Coronary artery (tissue), 2 donors: ENCODE measurements at regions not wholly inside any gene's neighbourhood (a gene's known extent, or its start where the extent isn't known, plus 50 kb on each side); places are given as distances from the start of the nearest gene placed in this dataset.

Experiments
- DNase-seq: peaks from one replicate; pipeline ENCODE4 v3.0.0-alpha.2; 2017; ENCODE audit warnings: low spot score
- H3K27ac ChIP-seq, 2 donors: fragments of 200-600 bp; sonication (generic); one replicate each; pipeline ENCODE4 v1.5.1; 2016 to 2019
- H3K4me3 ChIP-seq: fragments of 200-600 bp; sonication (generic); 2 replicates; pipeline ENCODE4 v1.5.1; 2016; ENCODE audit warnings: mild to moderate bottlenecking, moderate library complexity
- TF ChIP-seq, protein P1 (sequence below): fragments of 200-600 bp; sonication (generic); IDR thresholded peaks from one replicate; pipeline ENCODE4 v1.5.1; 2019; ENCODE audit warnings: antibody characterized with exemption

DNA sequence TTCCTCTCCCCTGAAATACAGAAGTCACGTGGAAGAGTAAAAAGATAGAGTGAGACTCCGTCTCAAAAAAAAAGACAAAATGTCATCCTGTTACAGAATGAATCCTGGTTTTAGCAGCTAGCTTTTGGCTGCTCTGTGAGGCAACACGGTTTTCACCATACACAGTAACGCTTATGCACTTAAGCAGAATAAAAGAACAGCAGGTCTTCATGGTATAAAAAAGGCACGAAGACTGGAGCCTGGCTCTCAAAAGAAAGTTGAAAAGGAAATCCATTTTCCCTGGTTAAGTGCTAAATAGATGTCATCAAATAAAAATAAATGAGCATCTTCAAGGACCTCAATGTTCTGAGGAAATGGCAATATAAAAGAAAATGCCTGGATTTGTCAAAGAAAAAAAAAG lies 444.1 kb downstream of the IPO8 start:
- Histone ChIP-seq H3K4me3 (no peak overlapping the region), H3K27ac (no peak overlapping the region)
- DNase-seq = no peak
- TF ChIP-seq, protein P1, sequence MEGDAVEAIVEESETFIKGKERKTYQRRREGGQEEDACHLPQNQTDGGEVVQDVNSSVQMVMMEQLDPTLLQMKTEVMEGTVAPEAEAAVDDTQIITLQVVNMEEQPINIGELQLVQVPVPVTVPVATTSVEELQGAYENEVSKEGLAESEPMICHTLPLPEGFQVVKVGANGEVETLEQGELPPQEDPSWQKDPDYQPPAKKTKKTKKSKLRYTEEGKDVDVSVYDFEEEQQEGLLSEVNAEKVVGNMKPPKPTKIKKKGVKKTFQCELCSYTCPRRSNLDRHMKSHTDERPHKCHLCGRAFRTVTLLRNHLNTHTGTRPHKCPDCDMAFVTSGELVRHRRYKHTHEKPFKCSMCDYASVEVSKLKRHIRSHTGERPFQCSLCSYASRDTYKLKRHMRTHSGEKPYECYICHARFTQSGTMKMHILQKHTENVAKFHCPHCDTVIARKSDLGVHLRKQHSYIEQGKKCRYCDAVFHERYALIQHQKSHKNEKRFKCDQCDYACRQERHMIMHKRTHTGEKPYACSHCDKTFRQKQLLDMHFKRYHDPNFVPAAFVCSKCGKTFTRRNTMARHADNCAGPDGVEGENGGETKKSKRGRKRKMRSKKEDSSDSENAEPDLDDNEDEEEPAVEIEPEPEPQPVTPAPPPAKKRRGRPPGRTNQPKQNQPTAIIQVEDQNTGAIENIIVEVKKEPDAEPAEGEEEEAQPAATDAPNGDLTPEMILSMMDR = no peak

DNA sequence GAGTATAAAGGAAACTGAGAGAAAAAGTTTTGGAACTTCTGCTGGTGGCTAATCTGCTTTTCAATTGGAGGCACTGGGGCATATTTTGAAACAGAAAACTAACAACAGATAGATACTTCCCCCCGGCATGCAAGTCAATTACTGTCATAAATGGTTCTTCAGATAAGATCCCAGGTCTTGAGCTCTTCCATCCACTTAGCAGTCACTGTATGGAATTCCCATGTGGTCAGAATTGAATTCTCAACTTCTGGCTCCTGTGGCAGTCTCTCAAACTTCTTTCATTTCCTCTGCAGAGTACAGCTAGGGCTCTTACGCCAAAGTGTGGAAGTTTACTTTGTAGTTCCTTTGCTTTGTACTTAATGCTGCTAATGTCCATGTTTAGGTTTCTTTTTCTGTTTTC lies 452.2 kb downstream of the IPO8 start:
- TF ChIP-seq, protein P1 = no peak
- no peak overlapping the region for H3K4me3 ChIP-seq
- H3K27ac ChIP-seq = no peak overlapping the region
- no peak for DNase-seq

DNA sequence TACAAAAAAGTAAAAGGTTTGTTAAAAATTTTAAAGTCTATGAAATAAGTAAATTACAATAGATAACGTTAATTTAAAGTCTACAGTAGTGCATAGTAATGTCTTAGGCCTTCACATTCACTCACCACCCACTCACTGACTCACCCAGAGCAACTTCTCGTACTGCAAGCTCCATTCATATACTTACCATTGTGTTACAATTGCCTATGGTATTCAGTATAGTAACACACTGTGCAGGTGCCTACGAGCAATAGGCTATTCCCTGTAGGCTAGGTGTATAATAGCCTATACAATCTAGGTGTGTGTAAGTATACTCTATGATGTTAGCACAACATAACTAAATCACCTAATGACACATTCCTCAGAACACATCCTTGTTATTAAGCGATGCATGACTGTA lies 435.3 kb upstream of the TMTC1 start:
- Histone ChIP-seq H3K27ac (no peak overlapping the region), H3K4me3 (no peak overlapping the region)
- TF ChIP-seq, protein P1 = no peak
- DNase-seq = no peak

DNA sequence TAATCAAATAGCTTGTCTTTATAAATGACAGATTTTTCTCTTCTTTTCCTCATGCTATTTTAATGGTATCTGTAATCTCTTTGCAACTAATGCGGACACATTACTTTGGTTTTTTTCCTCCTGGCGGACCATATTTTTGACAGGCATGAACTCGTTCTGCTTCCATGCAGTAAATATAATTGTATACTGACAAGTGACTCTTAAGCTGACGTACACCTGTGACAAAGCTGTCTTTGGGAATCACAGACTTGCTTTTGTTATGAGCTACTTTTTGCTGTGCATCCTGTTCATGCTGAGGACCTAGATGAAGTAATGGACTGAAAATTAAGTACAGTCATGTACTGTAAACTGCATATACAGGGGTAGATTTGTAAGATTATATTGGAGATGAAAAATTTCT lies 434.3 kb upstream of the TMTC1 start:
- DNase-seq = no peak
- H3K4me3 ChIP-seq = no peak overlapping the region
- TF ChIP-seq, protein P1 = no peak
- H3K27ac ChIP-seq = no peak overlapping the region

DNA sequence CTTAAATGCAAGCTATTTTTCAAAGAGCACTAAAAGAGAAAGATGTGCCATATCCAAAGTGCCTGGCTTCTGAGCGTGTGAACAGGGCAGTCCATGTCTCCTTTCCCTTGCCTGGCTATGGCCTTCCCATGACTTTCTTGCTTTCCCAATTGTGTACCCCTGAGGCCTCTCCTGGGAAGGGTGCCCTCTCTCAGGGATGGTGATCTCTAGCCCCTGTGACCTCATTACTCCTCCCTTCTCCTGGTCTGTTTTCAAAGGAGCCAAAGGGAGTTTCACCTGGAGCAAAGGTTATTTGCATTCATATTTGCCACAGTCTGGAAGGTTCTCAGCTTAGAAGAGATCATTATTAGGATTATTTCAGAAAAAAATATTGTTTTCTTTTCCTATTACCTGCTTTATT lies 429.4 kb upstream of the TMTC1 start:
- H3K4me3 ChIP-seq = no peak overlapping the region
- H3K27ac ChIP-seq = no peak overlapping the region
- TF ChIP-seq, protein P1 = no peak
- DNase-seq = no peak

DNA sequence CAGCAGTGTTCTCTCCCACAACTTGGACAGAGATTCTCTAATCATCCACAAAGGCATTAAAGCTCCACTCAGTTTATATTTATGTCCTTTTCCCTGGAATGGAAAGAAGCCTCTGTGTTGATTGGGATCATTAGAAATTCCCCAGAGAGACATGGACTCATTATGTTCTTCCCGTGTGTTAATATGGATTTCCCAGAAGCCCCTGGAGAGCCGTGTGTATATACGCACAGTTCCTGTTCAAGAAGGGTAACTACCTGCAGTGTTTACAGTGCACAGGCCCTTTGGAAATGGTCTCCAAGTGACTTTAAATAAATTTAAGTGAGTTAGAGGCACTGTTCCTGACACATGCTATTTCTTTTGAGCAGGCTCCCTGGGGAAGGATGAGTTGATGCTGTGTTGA lies 428.0 kb upstream of the TMTC1 start:
- Histone ChIP-seq H3K27ac (no peak overlapping the region), H3K4me3 (no peak overlapping the region)
- TF ChIP-seq, protein P1 = no peak
- DNase-seq = no peak

DNA sequence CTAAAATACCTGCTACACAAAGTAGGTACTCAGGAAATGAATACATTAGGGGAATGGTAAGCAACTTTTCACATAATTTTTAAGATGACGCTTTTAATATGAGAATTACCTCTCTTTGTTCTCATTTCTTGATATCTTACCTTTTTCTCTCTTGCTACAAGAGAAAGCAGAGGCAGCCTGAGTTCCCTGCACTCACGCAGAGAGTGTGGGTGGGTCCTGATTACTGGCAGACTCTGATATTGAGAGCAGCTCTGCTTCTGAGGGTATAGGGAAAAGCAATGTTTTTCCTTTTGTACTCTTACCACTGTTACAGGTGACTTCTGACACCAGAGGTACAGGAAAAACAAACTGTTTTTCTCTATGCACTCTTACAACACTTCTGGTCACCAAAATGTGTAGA lies 420.2 kb upstream of the TMTC1 start:
- Histone ChIP-seq H3K27ac (no peak overlapping the region), H3K4me3 (no peak overlapping the region)
- TF ChIP-seq, protein P1 = no peak
- no peak for DNase-seq
